LNCaP clone FGC (cell line): ENCODE measurements at regions not wholly inside any gene's neighbourhood (a gene's known extent, or its start where the extent isn't known, plus 50 kb on each side); places are given as distances from the start of the nearest gene placed in this dataset.

ENCODE experiments used
- DNase-seq: peaks from one replicate; pipeline ENCODE4 v3.0.0-alpha.2; 2011; ENCODE audit warnings: low read depth
- H3K4me3 ChIP-seq: 2 replicates; pipeline ENCODE4 v1.5.1; 2011; ENCODE audit warnings: mild to moderate bottlenecking, low read depth, low read length, control low read depth
- CTCF ChIP-seq: IDR thresholded peaks from 2 replicates; pipeline ENCODE4 v1.5.1; 2012; ENCODE audit warnings: mild to moderate bottlenecking; ENCODE audit not compliant: control insufficient read depth, insufficient read depth; ENCODE audit errors: extremely low read depth

GRCh38 chr3:76161856-76162255, 376.5 kb upstream of the ZNF717 start:
- no peak for TF ChIP-seq CTCF
- H3K4me3 ChIP-seq: no peak overlapping the region
- no peak for DNase-seq

GRCh38 chr3:76171647-76172046, 386.3 kb upstream of the ZNF717 start:
- no peak for TF ChIP-seq CTCF
- DNase-seq: no peak
- no peak overlapping the region for H3K4me3 ChIP-seq

- TF ChIP-seq CTCF: no peak
- no peak for DNase-seq
These were observed 392.3 kb upstream of the ZNF717 start for GRCh38 chr3:76177610-76178009.

GRCh38 chr3:76178412-76178811, 393.1 kb upstream of the ZNF717 start:
- no peak for DNase-seq
- no peak for TF ChIP-seq CTCF

More at GRCh38 chr3:76177610-76178009, 392.3 kb upstream of the ZNF717 start:
- no peak overlapping the region for H3K4me3 ChIP-seq

GRCh38 chr3:76181213-76181612, 395.9 kb upstream of the ZNF717 start:
- TF ChIP-seq CTCF: no peak
- no peak for DNase-seq
- no peak overlapping the region for H3K4me3 ChIP-seq

More at GRCh38 chr3:76178412-76178811, 393.1 kb upstream of the ZNF717 start:
- H3K4me3 ChIP-seq: no peak overlapping the region

- TF ChIP-seq CTCF: no peak
- no peak overlapping the region for H3K4me3 ChIP-seq
- DNase-seq: no peak
These were observed 412.7 kb upstream of the ZNF717 start for GRCh38 chr3:76198086-76198485.

- no peak for DNase-seq
- no peak overlapping the region for H3K4me3 ChIP-seq
- no peak for TF ChIP-seq CTCF
These were observed 414.0 kb upstream of the ZNF717 start for GRCh38 chr3:76199382-76199781.
